GM23248 (cell line): ENCODE measurements at regions not wholly inside any gene's neighbourhood (a gene's known extent, or its start where the extent isn't known, plus 50 kb on each side); places are given as distances from the start of the nearest gene placed in this dataset.

Source experiments
- DNase-seq: peaks from one replicate; pipeline ENCODE4 v3.0.0-alpha.2; 2015
- H2AFZ ChIP-seq: fragments of 200-600 bp; sonication (generic); 2 replicates; pipeline ENCODE4 v1.6.1; 2016; ENCODE audit warnings: antibody characterized with exemption
- H3F3A ChIP-seq: fragments of 200-600 bp; sonication (generic); 2 replicates; pipeline ENCODE4 v1.6.1; 2016; ENCODE audit warnings: mild to moderate bottlenecking, antibody characterized with exemption, mixed run types; ENCODE audit not compliant: insufficient read depth
- H3K27ac ChIP-seq: fragments of 200-600 bp; sonication (generic); 2 replicates; pipeline ENCODE4 v1.5.1; 2016; ENCODE audit warnings: mild to moderate bottlenecking
- H3K27me3 ChIP-seq: fragments of 200-600 bp; sonication (generic); replicated peaks from 2 replicates; pipeline ENCODE4 v1.6.1; 2016; ENCODE audit warnings: mild to moderate bottlenecking; ENCODE audit not compliant: insufficient read depth
- H3K36me3 ChIP-seq: fragments of 200-600 bp; sonication (generic); 2 replicates; pipeline ENCODE4 v1.6.1; 2016; ENCODE audit warnings: low read depth, mild to moderate bottlenecking
- H3K4me1 ChIP-seq: fragments of 200-600 bp; sonication (generic); 2 replicates; pipeline ENCODE4 v1.6.1; 2016; ENCODE audit warnings: mild to moderate bottlenecking; ENCODE audit not compliant: insufficient read depth
- H3K4me2 ChIP-seq: fragments of 200-600 bp; sonication (generic); one replicate; pipeline ENCODE4 v1.6.1; 2016; ENCODE audit warnings: mild to moderate bottlenecking; ENCODE audit not compliant: unreplicated experiment
- H3K4me3 ChIP-seq: fragments of 200-600 bp; sonication (generic); 2 replicates; pipeline ENCODE4 v1.5.1; 2016; ENCODE audit warnings: mild to moderate bottlenecking
- H3K79me2 ChIP-seq: fragments of 200-600 bp; sonication (generic); 2 replicates; pipeline ENCODE4 v1.6.1; 2016; ENCODE audit warnings: mild to moderate bottlenecking; ENCODE audit not compliant: insufficient read depth
- H3K9ac ChIP-seq: fragments of 200-600 bp; sonication (generic); 2 replicates; pipeline ENCODE4 v1.6.1; 2016; ENCODE audit warnings: mild to moderate bottlenecking
- H3K9me2 ChIP-seq: fragments of 200-600 bp; sonication (generic); 2 replicates; pipeline ENCODE4 v1.6.1; 2016; ENCODE audit warnings: mixed run types, mild to moderate bottlenecking, moderate library complexity; ENCODE audit not compliant: insufficient read depth
- H3K9me3 ChIP-seq: fragments of 200-600 bp; sonication (generic); one replicate; pipeline ENCODE4 v1.6.1; 2017; ENCODE audit warnings: low read depth
- H4K20me1 ChIP-seq: fragments of 200-600 bp; sonication (generic); 2 replicates; pipeline ENCODE4 v1.6.0; 2016; ENCODE audit not compliant: insufficient read depth
- EZH2 ChIP-seq: fragments of 200-600 bp; sonication (generic); IDR thresholded peaks from 2 replicates; pipeline ENCODE4 v1.6.1; 2018; ENCODE audit warnings: antibody characterized with exemption, mild to moderate bottlenecking; ENCODE audit not compliant: insufficient read depth, poor library complexity, severe bottlenecking
- EZH2phosphoT487 ChIP-seq: fragments of 200-600 bp; sonication (generic); IDR thresholded peaks from 2 replicates; pipeline ENCODE4 v1.6.1; 2018; ENCODE audit warnings: antibody characterized with exemption, moderate library complexity, mild to moderate bottlenecking, low read depth; ENCODE audit not compliant: insufficient read depth
- WGBS, 2 experiments: methylation state at CpG; one replicate each; pipeline ENCODE4 v1.1.6; 2015 to 2017; ENCODE audit warnings: low lambda C conversion rate in 2 of 2, low coverage in 1 of 2; ENCODE audit errors: missing lambda C conversion rate in 2 of 2; 5-methylcytosine and 5-hydroxymethylcytosine counted together
- in situ Hi-C: fragments of 300-500 bp; cut with MboI; formaldehyde crosslinking; loops from 2 replicates; pipeline ENCODE4 v1.15.0; 2020

GRCh38 chr21:30104241-30104640 is 62.4 kb downstream of the CLDN17 start:
- H3K79me2 ChIP-seq = no peaks in the 10 kb centered on the region
- no peaks in the 10 kb centered on the region for H3F3A ChIP-seq
- H2AFZ ChIP-seq = no peak overlapping the region
- no peaks in the 10 kb centered on the region for H3K4me1 ChIP-seq
- no peak overlapping the region for H3K9ac ChIP-seq
- no peak overlapping the region for H3K4me2 ChIP-seq
- DNase-seq = no peak
- no peaks in the 10 kb centered on the region for H3K36me3 ChIP-seq
- no peaks in the 10 kb centered on the region for H4K20me1 ChIP-seq
- in situ Hi-C loops = no loop called here
- no peak overlapping the region for H3K27ac ChIP-seq
- TF ChIP-seq EZH2phosphoT487 (no peak), EZH2 (no peak)
- no peaks in the 10 kb centered on the region for H3K9me2 ChIP-seq
- H3K9me3 ChIP-seq = no peaks in the 10 kb centered on the region
- 21 to 31% methylated on average over 2 of the region's 2 CpGs for WGBS, 2 experiments
- no peaks in the 10 kb centered on the region for H3K27me3 ChIP-seq
- no peak overlapping the region for H3K4me3 ChIP-seq

- H3K4me3 ChIP-seq = no peak overlapping the region
- no peak overlapping the region for H2AFZ ChIP-seq
- H3K4me2 ChIP-seq = no peak overlapping the region
- no peaks in the 10 kb centered on the region for H3K9me3 ChIP-seq
- 15 to 16% methylated on average over 5 of the region's 5 CpGs for WGBS, 2 experiments
- no peaks in the 10 kb centered on the region for H3K9me2 ChIP-seq
- no peaks in the 10 kb centered on the region for H4K20me1 ChIP-seq
- no peak overlapping the region for H3K9ac ChIP-seq
- H3F3A ChIP-seq = no peaks in the 10 kb centered on the region
- no peak overlapping the region for H3K27ac ChIP-seq
- no peaks in the 10 kb centered on the region for H3K36me3 ChIP-seq
- H3K4me1 ChIP-seq = no peaks in the 10 kb centered on the region
- no peak for DNase-seq
- H3K27me3 ChIP-seq = no peaks in the 10 kb centered on the region
- TF ChIP-seq EZH2 = no peak
- TF ChIP-seq EZH2phosphoT487 = no peak
- in situ Hi-C loops = no loop called here
- no peaks in the 10 kb centered on the region for H3K79me2 ChIP-seq
Observed at GRCh38 chr21:30102871-30103270, 63.7 kb downstream of the CLDN17 start.

GRCh38 chr21:30101967-30102366 is 64.6 kb downstream of the CLDN17 start:
- 22 to 27% methylated on average over 4 of the region's 4 CpGs for WGBS, 2 experiments
- H4K20me1 ChIP-seq = no peaks in the 10 kb centered on the region
- H3K9me2 ChIP-seq = no peaks in the 10 kb centered on the region

DNA sequence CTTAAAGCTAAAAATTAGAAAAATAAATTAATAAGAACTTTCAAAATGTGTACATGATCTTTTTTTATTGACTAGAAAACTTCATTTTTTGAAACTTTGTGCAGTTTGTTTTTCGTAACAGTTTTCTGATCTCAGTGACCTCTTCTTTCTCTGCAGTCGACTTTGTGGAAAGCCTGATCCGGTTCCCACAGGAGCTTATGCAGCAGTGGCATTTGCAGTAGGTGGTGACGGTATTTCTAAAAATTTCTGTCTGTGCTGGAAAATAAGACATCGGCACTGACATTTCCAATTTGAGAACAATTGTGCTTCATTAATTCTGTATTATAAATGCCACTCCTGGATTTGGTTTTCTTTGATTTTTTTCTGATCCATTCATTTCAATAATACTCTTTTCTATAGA is 68.8 kb downstream of the CLDN17 start:
- Histone ChIP-seq H3K4me3 (no peak overlapping the region), H3K79me2 (no peaks in the 10 kb centered on the region), H3K9ac (no peak overlapping the region), H3K36me3 (no peaks in the 10 kb centered on the region), H3K9me3 (no peaks in the 10 kb centered on the region), H3K27ac (no peak overlapping the region), H2AFZ (no peak overlapping the region), H3F3A (no peaks in the 10 kb centered on the region), H3K9me2 (no peaks in the 10 kb centered on the region), H3K27me3 (no peaks in the 10 kb centered on the region), H4K20me1 (no peaks in the 10 kb centered on the region), H3K4me2 (no peak overlapping the region), H3K4me1 (no peaks in the 10 kb centered on the region)
- no peak for DNase-seq
- TF ChIP-seq EZH2phosphoT487 (no peak), EZH2 (no peak)
- in situ Hi-C loops = no loop called here
- WGBS, 2 experiments = 48 to 50% methylated on average over 5 of the region's 5 CpGs

More at GRCh38 chr21:30101967-30102366, 64.6 kb downstream of the CLDN17 start:
- no peaks in the 10 kb centered on the region for H3F3A ChIP-seq
- no peaks in the 10 kb centered on the region for H3K9me3 ChIP-seq
- no peaks in the 10 kb centered on the region for H3K4me1 ChIP-seq
- in situ Hi-C loops = no loop called here
- no peak overlapping the region for H2AFZ ChIP-seq
- H3K4me2 ChIP-seq = no peak overlapping the region
- no peaks in the 10 kb centered on the region for H3K79me2 ChIP-seq
- H3K9ac ChIP-seq = no peak overlapping the region
- H3K27me3 ChIP-seq = no peaks in the 10 kb centered on the region
- H3K4me3 ChIP-seq = no peak overlapping the region
- no peak for DNase-seq
- TF ChIP-seq EZH2 (no peak), EZH2phosphoT487 (no peak)
- no peaks in the 10 kb centered on the region for H3K36me3 ChIP-seq
- H3K27ac ChIP-seq = no peak overlapping the region
